Ovary (tissue), 7 donors: ENCODE measurements at regions not wholly inside any gene's neighbourhood (a gene's known extent, or its start where the extent isn't known, plus 50 kb on each side); places are given as distances from the start of the nearest gene placed in this dataset.
A peak's percentile ranks its signal among the peaks of the same experiment; 100 is the strongest.
"Not testable (repeated sequence)": the region's sequence is repeated elsewhere in the genome, so short reads cannot be mapped to it uniquely, and the experiment has no call there.

Source experiments
- DNase-seq, 5 donors: peaks; one replicate each; pipeline ENCODE4 v3.0.0-alpha.2; 2019 to 2020
- H3K27ac ChIP-seq, 2 donors: fragments of 200-600 bp; one replicate each; pipeline versions ENCODE4 v1.5.1 to v1.8.0; 2019 to 2022
- H3K27me3 ChIP-seq: fragments of 200-600 bp; one replicate; pipeline ENCODE4 v1.8.0; 2022
- H3K36me3 ChIP-seq: fragments of 200-600 bp; sonication (generic); one replicate; pipeline ENCODE4 v1.5.1; 2019
- H3K4me1 ChIP-seq: one replicate; pipeline ENCODE4 v1.8.1; 2013; ENCODE audit warnings: mild to moderate bottlenecking, moderate library complexity; ENCODE audit not compliant: insufficient read depth
- H3K4me3 ChIP-seq: fragments of 200-600 bp; sonication (generic); one replicate; pipeline ENCODE4 v1.5.1; 2017
- H3K9me3 ChIP-seq, 2 donors: fragments of 200-600 bp in 1 of 2; sonication (generic) in 1 of 2; one replicate each; pipeline versions ENCODE4 v1.5.1 to v1.8.1; 2013 to 2019; ENCODE audit warnings: mild to moderate bottlenecking in 1 of 2, moderate library complexity in 1 of 2
- CTCF ChIP-seq, 3 donors: fragments of 450-650 bp in 2 of 3; fragments of 200-600 bp in 1 of 3; IDR thresholded peaks; one replicate each; pipeline versions ENCODE4 v1.5.1 to v1.8.0; 2016 to 2022; ENCODE audit warnings: antibody characterized with exemption in 3 of 3, mild to moderate bottlenecking in 1 of 3
- EP300 ChIP-seq: sonication (generic); formaldehyde crosslinking; IDR thresholded peaks from one replicate; pipeline ENCODE4 v1.6.1; 2017; ENCODE audit warnings: antibody characterized with exemption
- POLR2A ChIP-seq: fragments of 450-650 bp; IDR thresholded peaks from one replicate; pipeline ENCODE4 v1.6.1; 2017; ENCODE audit warnings: antibody characterized with exemption, mild to moderate bottlenecking, moderate library complexity
- WGBS, 3 donors: extraction: QIAGEN DNeasy Blood & Tissue Kit in 1 of 3; methylation state at CpG; one replicate each; pipeline versions ENCODE4 v1.1.5 to v1.1.7; 2013 to 2017; 5-methylcytosine and 5-hydroxymethylcytosine counted together
- intact Hi-C, 4 donors: fragments of 100-400 bp; cut with DNase I; formaldehyde crosslinking; loops; one replicate each; pipeline versions ENCODE4 v1.11.0 to v1.15.1; 2022 to 2023
- donor health status: DM: no; HTN: no; CAD: no; lungs with moderate emphysema.
- donor health status: DM: no; HTN: no; CAD: no.
- donor health status: Bipolar disorder and iron deficiency.
- donor health status: DM: no; HTN: no; CAD: no.
- donor health status: DM: yes; HTN: yes; CAD: no.

DNA sequence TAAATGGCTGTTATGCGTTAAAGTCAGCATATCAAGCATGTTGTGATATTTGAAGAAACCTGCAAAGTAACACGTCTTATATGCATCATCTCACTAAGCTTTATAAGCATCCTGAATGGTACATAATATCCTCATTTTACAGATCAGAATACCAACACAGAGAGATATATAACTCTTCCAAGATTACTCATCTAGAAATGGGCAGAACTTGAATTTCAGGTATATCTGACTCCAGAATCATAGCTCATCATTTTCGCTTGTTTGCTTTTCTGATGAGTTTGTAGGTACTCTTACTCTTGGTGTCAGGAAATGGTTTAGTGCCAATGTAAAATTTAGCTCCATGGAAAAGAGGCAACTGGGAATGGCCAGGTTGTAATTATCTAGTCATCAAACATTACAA, 232.3 kb upstream of the ANKH start:
- intact Hi-C loops: no loop called here
- H3K27me3 ChIP-seq: no peaks in the 10 kb centered on the region

DNA sequence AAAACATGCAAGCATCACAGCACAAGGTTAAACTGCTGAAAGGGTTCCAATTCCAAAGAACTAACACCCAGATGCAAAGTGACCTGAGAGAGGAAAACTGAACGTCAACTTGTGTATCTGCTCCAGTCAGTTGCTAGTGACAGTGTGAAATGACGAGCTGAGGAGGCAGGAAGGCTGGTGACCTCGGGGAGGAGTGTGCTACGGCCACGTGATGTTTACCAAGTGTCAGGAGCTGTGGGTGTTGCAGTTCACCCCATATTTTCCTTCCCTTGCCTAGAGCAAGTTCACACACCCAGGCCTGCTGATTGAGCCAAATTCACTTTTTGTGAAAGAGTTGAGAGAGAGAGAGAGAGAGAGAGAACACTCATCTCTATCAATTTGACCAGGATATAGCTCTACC, 231.6 kb upstream of the ANKH start:
- WGBS, 3 donors: 16 to 45% (median 20%) methylated on average over 5 of the region's 5 CpGs
- TF ChIP-seq POLR2A (no peak), CTCF (IDR thresholded peaks at IDR 0.05) (no peak), EP300 (no peak)
- intact Hi-C loops: no loop called here

More for the DNA sequence above, 232.3 kb upstream of the ANKH start:
- H3K4me3 ChIP-seq: no peak overlapping the region
- WGBS, 3 donors: 93 to 95% (median 93%) methylated on average over 3 of the region's 3 CpGs
- H3K36me3 ChIP-seq: no peaks in the 10 kb centered on the region
- no peaks in the 10 kb centered on the region for H3K9me3 ChIP-seq
- TF ChIP-seq EP300: no peak
- no peak for TF ChIP-seq POLR2A
- TF ChIP-seq CTCF (IDR thresholded peaks at IDR 0.05): no peak
- no peak for DNase-seq
- no peaks in the 10 kb centered on the region for H3K4me1 ChIP-seq
- no peak overlapping the region for H3K27ac ChIP-seq

GRCh38 chr5:15097552-15097951, 226.0 kb upstream of the ANKH start:
- H3K36me3 ChIP-seq: no peaks in the 10 kb centered on the region
- intact Hi-C loops: no loop called here
- TF ChIP-seq EP300 (no peak), CTCF (IDR thresholded peaks at IDR 0.05) (no peak), POLR2A (no peak)
- no peak overlapping the region for H3K4me3 ChIP-seq
- DNase-seq: no peak
- H3K9me3 ChIP-seq: no peaks in the 10 kb centered on the region
- no peaks in the 10 kb centered on the region for H3K4me1 ChIP-seq
- H3K27ac ChIP-seq: no peak overlapping the region
- H3K27me3 ChIP-seq: no peaks in the 10 kb centered on the region

More for the DNA sequence above, 231.6 kb upstream of the ANKH start:
- Histone ChIP-seq H3K9me3 (no peaks in the 10 kb centered on the region), H3K36me3 (no peaks in the 10 kb centered on the region), H3K4me1 (no peaks in the 10 kb centered on the region), H3K27ac (no peak overlapping the region), H3K4me3 (no peak overlapping the region), H3K27me3 (no peaks in the 10 kb centered on the region)
- DNase-seq: peak in 1 of 5 donors; percentile 18

- WGBS, 3 donors: 95 to 97% (median 97%) methylated on average over 8 to 22 of the region's 22 CpGs
- H3K4me1 ChIP-seq, H3K9me3 ChIP-seq, DNase-seq, H3K27ac ChIP-seq, H3K27me3 ChIP-seq, intact Hi-C loops, H3K4me3 ChIP-seq, H3K36me3 ChIP-seq: not testable (repeated sequence)
Observed at GRCh38 chr5:15096686-15097085, 225.1 kb upstream of the ANKH start.

- 90 to 93% (median 90%) methylated on average over 7 of the region's 7 CpGs for WGBS, 3 donors
- no peak overlapping the region for H3K27ac ChIP-seq
- TF ChIP-seq POLR2A (no peak), EP300 (no peak), CTCF (IDR thresholded peaks at IDR 0.05) (no peak)
- intact Hi-C loops: no loop called here
- H3K9me3 ChIP-seq: no peaks in the 10 kb centered on the region
- H3K4me3 ChIP-seq: no peak overlapping the region
- no peaks in the 10 kb centered on the region for H3K27me3 ChIP-seq
- H3K36me3 ChIP-seq: no peaks in the 10 kb centered on the region
- no peak for DNase-seq
- no peaks in the 10 kb centered on the region for H3K4me1 ChIP-seq
Observed at GRCh38 chr5:15092801-15093200, 221.2 kb upstream of the ANKH start.
